ENCODE measurements at regions not wholly inside any gene's neighbourhood (a gene's known extent, or its start where the extent isn't known, plus 50 kb on each side); places are given as distances from the start of the nearest gene placed in this dataset.

- no peak overlapping the region for H3K23ac ChIP-seq (ENCODE audit: low read depth, low read length)
- H3K14ac ChIP-seq (replicated peaks; ENCODE audit: low read depth, low read length) = 0 out of 2 replicates have a peak overlapping the region, but pooled peaks have one; percentile 50
- no peak overlapping the region for H3K18ac ChIP-seq (ENCODE audit: low read depth, low read length)
- no peak overlapping the region for H2AK5ac ChIP-seq (ENCODE audit: low read depth, low read length)
- H2AFZ ChIP-seq (replicated peaks; ENCODE audit: low read length, poor library complexity) = no peak overlapping the region
- H3K4me1 ChIP-seq (ENCODE audit: control insufficient read depth, insufficient read depth, low read length) = peaks cover 17% of the 10 kb centered on the region
- H3K56ac ChIP-seq (ENCODE audit: extremely low read depth, insufficient read depth, low read length) = no peak overlapping the region
- no TSS peak for BruUV-seq (replicated peaks)
- H4K20me1 ChIP-seq (ENCODE audit: insufficient read depth, low read length) = no peaks in the 10 kb centered on the region
- intact Hi-C loops (cut with micrococcal nuclease) (no loop called here), in situ Hi-C loops (cut with MboI; ENCODE audit: low sequenced_read_pairs) (no loop called here), dilution Hi-C loops (cut with HindIII; ENCODE audit: low sequenced_read_pairs, unreplicated experiment) (no loop called here)
- H3K9me1 ChIP-seq (ENCODE audit: insufficient read depth, low read length) = peaks cover 3% of the 10 kb centered on the region; the same call in 1 of the 2 replicates
- no peak overlapping the region for H4K5ac ChIP-seq (ENCODE audit: low read depth, low read length)
- peak; percentile 82 for DNase-seq
- ChIA-PET POLR2A (ENCODE audit: unreplicated experiment) (no interaction called here), CTCF (interaction anchor here (0.6 to 1.6 kb wide), 3 partner anchors 23 to 449 kb away, joined by 3 to 4 read pairs (median 4); no protein-coding TSS in a partner anchor)
- no peak overlapping the region; the same call in 1 of the 2 replicates for H2BK20ac ChIP-seq (ENCODE audit: low read depth, low read length)
- WGBS, 2 experiments (ENCODE audit: extremely low coverage in 2 of 2, insufficient read length in 1 of 2) = no CpG with 5 or more reads among the region's 1 CpG
- no peaks in the 10 kb centered on the region for H3K79me1 ChIP-seq (ENCODE audit: low read depth in 1 of 2, low read length in 2 of 2)
- no peak overlapping the region for H3K9ac ChIP-seq (ENCODE audit: low read depth, low read length)
- no peak for TF ChIP-seq MAFK (IDR thresholded peaks at IDR 0.05; ENCODE audit: low read depth, low read length)
- TF ChIP-seq BHLHE40 (IDR thresholded peaks at IDR 0.05; ENCODE audit: low read depth, low read length) = no peak
- TF ChIP-seq NFE2L2 (IDR thresholded peaks at IDR 0.05; ENCODE audit: low read depth, low read length) = no peak
- TF ChIP-seq, protein P1, sequence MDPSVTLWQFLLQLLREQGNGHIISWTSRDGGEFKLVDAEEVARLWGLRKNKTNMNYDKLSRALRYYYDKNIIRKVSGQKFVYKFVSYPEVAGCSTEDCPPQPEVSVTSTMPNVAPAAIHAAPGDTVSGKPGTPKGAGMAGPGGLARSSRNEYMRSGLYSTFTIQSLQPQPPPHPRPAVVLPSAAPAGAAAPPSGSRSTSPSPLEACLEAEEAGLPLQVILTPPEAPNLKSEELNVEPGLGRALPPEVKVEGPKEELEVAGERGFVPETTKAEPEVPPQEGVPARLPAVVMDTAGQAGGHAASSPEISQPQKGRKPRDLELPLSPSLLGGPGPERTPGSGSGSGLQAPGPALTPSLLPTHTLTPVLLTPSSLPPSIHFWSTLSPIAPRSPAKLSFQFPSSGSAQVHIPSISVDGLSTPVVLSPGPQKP (IDR thresholded peaks at IDR 0.05; ENCODE audit: borderline replicate concordance, low read depth, low read length) = no peak
- no peak for TF ChIP-seq CEBPB (IDR thresholded peaks at IDR 0.05; ENCODE audit: low read depth, low read length)
- no peak for TF ChIP-seq MAZ (IDR thresholded peaks at IDR 0.05; ENCODE audit: borderline replicate concordance, low read depth, low read length)
- no peak for TF ChIP-seq RCOR1 (IDR thresholded peaks at IDR 0.05; ENCODE audit: insufficient replicate concordance, low read length)
- TF ChIP-seq RFX5 (IDR thresholded peaks at IDR 0.05; ENCODE audit: low read depth, low read length) = no peak
- no peak for TF ChIP-seq MXI1 (IDR thresholded peaks at IDR 0.05; ENCODE audit: borderline replicate concordance, low read depth, low read length)
- TF ChIP-seq, protein P2, sequence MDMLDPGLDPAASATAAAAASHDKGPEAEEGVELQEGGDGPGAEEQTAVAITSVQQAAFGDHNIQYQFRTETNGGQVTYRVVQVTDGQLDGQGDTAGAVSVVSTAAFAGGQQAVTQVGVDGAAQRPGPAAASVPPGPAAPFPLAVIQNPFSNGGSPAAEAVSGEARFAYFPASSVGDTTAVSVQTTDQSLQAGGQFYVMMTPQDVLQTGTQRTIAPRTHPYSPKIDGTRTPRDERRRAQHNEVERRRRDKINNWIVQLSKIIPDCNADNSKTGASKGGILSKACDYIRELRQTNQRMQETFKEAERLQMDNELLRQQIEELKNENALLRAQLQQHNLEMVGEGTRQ (IDR thresholded peaks at IDR 0.05; ENCODE audit: low read depth, low read length) = no peak
- no peak for TF ChIP-seq CHD1 (IDR thresholded peaks at IDR 0.05; ENCODE audit: low read depth, low read length)
- TF ChIP-seq RAD21 (IDR thresholded peaks at IDR 0.05; ENCODE audit: low read length) = no peak
- H3K9me3 ChIP-seq (ENCODE audit: control insufficient read depth, insufficient read depth, low read length) = no peaks in the 10 kb centered on the region
- peak; percentile 89 for ATAC-seq (ENCODE audit: low read depth)
- no peak overlapping the region for H3K4ac ChIP-seq (ENCODE audit: low read depth, low read length)
- 0 out of 3 replicates have a peak overlapping the region, but pooled peaks have one; percentile 53 for H2BK15ac ChIP-seq (ENCODE audit: low read depth, low read length)
- no peaks in the 10 kb centered on the region for H3K36me3 ChIP-seq (ENCODE audit: control insufficient read depth, insufficient read depth, low read length)
- no peak overlapping the region for H4K91ac ChIP-seq (ENCODE audit: insufficient read depth, low read depth, low read length)
- no peak overlapping the region for H3K4me3 ChIP-seq (ENCODE audit: insufficient read depth, low read depth, low read length)
- H4K8ac ChIP-seq (ENCODE audit: low read depth in 2 of 2, low read length in 2 of 2) = no peak overlapping the region
- H3K27me3 ChIP-seq (ENCODE audit: control insufficient read depth, insufficient read depth, low read length) = no peaks in the 10 kb centered on the region
- no peak overlapping the region for H2AK9ac ChIP-seq (replicated peaks; ENCODE audit: low read depth, low read length, poor library complexity)
- no peak overlapping the region for H3K4me2 ChIP-seq (ENCODE audit: low read depth, low read length)
- peak overlapping the region; percentile 15 for H2BK5ac ChIP-seq (ENCODE audit: low read depth, low read length, poor library complexity, severe bottlenecking)
- no peak overlapping the region for H3K27ac ChIP-seq (ENCODE audit: insufficient read depth, low read length)
- H2BK120ac ChIP-seq (ENCODE audit: low read depth, low read length) = no peak overlapping the region
Observed at GRCh38 chr5:72633649-72634048, 126.4 kb upstream of the ZNF366 start.
